NCI-H748 (cell line): ENCODE measurements at regions not wholly inside any gene's neighbourhood (a gene's known extent, or its start where the extent isn't known, plus 50 kb on each side); places are given as distances from the start of the nearest gene placed in this dataset.
"Not testable (repeated sequence)": the region's sequence is repeated elsewhere in the genome, so short reads cannot be mapped to it uniquely, and the experiment has no call there.

ENCODE experiments used
- DNase-seq: peaks from one replicate; lab custom pipeline; 2025; ENCODE audit not compliant: unreplicated experiment; lab: John Stamatoyannopoulos, UW

DNA sequence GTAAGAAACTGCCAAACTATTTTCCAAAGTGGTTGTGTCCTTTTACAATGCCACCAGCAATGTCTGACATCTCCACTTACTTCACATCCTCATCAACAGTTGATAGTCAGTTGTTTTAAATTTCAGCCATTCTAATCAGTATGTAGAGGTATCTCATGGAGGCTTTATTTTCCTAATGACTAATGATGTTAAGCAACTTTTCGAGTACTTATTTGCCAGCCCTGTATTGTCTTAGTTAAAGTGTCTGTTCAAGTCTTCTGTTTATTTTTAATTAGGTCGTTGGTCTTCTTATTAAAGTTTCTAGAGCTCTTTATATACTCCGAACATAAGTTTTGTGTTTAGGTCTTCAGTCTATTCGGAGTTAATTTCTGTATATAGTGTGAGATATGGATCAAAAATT is 54.9 kb upstream of the NBPF12 start:
- DNase-seq: not testable (repeated sequence)

DNA sequence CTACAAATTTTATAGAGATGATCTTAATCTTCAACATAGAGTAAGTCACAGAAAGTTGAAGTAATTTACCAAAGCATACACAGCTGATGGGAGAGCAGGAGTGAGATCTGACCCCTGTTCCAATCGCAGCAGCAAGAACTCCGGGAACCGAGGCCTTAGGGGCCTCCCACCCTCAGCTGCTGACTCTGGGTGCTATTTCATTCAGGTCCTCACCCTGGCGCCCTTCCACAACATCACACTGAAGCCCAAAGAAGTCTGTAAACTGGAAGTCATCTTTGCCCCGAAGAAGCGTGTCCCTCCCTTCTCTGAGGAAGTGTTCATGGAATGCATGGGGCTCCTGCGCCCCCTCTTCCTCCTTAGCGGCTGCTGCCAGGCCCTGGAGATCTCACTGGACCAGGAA is 57.0 kb upstream of the NBPF12 start:
- DNase-seq: not testable (repeated sequence)

DNA sequence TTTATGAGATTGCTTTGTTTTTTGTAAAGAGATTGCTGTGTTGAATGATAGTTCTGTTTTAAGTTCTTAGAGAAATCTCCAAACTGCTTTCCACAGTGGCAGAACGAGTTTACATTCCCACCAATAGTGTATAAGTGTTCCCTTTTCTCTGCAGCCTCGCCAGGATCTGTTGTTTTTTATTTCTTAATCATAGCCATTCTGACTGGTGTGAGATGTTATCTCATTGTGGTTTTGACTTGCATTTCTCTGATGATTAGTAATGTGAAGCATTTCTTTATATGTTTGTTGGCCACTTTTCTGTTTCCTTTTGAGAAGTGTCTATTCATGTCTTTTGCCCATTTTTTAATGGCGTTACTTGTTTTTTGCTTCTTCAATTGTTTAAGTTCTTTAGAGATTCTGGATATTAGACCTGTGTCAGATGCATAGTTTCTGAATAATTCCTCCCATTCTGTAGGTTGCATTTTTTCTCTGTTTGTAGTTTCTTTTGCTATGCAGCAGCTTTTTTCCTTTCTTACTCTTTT is 74.3 kb upstream of the NBPF12 start:
- not testable (repeated sequence) for DNase-seq

DNA sequence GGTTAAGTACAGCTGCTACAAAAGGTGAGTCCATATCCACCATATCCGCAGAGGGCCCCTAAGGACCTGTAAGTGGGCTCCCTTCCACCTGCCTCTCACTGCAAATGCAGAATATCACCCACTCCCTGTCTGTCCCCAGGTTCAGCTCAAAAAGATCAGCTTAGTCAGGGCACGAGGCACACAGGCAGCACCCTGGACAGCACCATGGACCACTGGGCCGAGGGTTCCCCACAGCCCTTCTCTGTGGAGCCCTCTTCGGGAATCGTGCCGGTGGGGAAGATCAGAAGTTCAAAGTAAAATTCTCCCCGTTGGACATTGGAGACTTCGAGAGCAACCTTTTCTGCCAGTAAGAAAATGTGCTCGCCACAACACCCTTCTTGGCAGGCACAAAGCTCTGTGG is 85.0 kb upstream of the NBPF12 start:
- DNase-seq: not testable (repeated sequence)

DNA sequence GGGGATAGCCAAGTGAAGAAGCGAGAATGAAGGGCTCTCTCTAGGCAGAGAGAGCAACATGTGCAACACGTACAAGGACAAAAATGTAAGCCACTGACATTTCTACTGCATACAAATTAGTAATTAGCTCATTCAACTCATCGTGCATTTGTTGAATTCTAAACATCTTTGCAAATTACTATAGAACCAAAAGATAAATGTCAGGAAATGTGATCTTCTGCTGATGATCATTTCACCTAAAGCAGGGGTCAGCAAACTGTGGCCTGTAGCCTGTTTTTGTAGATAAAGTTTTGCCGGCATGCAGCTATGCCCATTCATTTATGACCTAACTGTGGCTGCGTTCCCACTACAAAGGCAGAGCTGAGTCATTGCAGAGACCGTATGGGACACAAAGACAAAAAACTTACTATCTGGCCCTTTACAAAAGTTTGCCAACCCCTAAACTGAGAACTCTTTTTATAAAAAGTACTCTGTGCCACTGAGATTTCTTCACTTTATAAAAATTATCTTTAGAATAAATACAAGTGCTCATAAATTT is 87.7 kb upstream of the NBPF12 start:
- DNase-seq: not testable (repeated sequence)

DNA sequence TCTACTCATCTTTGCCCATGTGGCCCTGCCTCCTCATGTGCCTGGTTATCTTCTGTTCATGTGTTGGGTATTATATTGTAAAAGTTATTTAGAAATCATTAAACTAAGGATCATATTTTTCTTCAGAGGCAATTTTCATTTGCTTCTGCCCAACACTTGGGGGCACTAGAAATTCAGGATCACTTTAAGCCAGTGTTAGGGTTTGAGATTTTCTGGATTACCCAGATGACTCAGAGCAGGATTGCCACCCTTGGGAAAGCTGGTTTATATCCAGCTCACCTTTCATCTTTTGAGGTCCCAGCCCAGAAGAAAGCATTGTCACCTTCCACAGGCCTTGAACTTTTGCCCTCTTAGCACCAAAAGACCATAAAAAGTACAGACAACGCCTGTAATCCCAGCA is 99.4 kb upstream of the NBPF12 start:
- not testable (repeated sequence) for DNase-seq

DNA sequence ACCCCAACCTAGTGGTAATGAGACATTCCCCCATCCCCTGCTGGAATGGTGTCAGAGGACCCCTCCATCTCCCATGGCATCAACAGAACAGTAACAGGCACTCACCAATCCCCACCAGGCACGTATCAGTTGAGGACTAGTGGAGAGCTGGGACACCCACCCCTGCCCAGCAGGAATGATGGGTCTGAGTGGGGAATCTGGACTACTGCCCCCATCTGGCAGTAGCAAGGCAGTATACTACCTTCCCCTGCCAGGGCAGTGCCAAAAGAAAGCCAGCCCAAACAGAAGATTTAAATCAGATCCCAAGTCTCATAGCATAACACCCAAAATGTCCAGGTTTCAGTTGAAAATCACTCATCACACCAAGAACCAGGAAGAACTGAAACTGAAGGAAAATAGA is 111.2 kb upstream of the NBPF12 start:
- not testable (repeated sequence) for DNase-seq

DNA sequence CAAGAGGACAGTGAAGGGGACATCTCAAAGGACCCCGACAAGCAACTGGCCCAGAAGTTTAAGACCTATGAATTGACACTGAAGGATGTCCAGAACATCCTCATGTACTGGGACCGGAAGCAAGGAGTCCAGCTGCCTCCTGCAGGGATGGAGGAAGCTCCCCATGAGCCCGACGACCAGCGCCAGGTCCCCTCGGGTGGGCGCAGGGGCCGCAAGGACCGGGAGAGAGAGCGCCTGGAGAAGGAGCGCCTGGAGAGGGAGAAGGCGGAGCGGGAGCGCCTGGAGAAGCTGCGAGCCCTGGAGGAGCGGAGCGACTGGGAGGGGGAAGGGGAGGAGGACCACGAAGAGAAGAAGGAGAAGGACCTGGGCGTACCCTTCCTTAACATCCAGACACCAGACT is 143.9 kb upstream of the NBPF12 start:
- DNase-seq: not testable (repeated sequence)

DNA sequence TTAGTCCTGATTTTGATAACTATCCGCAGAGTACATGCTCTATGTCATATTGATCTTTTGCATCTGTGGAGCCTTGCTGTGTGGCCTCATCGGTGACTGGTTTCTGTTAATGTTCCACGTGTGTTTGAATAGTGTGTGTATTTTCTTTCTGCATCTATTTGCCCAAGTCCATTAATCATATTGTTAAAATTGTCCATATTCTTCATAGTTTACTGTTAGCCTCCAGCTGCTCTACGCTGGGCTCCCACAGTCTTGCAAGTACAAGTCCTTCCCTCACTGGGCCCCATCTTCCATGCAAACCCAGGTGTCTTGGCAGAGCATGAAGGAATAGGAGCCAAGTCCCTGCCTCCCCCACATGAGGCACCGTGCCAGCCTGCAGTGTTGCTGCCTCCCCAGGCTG is 145.4 kb upstream of the NBPF12 start:
- DNase-seq: not testable (repeated sequence)

DNA sequence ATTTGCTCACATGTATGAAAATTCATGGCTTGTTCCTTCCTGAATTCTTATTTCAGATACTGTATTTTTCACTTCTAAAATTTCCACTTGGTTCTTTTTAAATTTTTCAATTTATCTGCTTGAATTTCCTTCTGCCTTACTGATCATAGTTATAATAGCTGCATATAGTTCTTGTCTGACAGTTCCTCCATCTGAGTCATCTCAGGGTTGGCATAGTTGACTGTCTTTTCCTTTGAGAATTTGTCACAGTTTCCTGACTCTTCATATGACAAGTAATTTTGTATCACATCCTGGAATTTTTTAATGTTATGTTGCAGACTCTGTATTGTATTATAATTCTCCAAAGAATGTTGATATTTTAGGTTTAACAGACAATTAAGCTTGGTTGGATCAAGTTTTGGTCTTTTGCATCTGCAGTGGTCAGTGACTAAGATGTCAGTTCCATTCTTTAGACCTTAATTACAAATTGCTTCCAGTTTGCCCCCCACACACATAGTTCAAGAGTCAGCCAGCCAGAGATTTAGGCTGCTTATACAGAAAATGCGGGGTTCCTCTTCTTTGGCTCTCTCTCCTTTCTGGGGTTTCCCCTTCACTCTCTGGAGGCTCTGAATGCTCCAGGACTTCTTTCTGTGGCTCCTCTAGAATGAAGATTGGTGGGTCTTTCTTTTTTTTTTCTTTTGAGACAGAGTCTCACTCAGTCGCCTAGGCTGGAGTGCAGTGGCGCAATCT is 153.7 kb upstream of the NBPF12 start:
- DNase-seq: not testable (repeated sequence)

DNA sequence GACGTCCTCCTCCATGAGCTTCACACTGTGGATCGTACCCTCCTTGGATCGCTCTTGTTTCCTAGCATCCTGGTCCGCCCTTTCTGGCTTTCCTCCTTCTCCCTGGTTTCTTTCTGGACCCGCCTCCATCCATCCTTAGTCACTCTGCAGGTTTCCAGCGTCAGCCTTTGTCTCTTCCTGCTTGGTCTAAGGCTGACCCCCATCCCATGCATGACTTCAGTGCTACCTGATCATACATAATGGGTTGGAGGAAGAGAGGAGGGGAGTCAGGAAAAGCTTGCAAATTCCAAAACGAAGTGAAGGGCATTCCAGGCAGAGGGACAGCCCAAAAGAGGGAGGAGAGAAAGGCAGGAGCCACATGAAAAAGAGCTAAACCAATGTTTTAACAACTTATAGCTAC is 156.9 kb upstream of the NBPF12 start:
- DNase-seq: not testable (repeated sequence)

DNA sequence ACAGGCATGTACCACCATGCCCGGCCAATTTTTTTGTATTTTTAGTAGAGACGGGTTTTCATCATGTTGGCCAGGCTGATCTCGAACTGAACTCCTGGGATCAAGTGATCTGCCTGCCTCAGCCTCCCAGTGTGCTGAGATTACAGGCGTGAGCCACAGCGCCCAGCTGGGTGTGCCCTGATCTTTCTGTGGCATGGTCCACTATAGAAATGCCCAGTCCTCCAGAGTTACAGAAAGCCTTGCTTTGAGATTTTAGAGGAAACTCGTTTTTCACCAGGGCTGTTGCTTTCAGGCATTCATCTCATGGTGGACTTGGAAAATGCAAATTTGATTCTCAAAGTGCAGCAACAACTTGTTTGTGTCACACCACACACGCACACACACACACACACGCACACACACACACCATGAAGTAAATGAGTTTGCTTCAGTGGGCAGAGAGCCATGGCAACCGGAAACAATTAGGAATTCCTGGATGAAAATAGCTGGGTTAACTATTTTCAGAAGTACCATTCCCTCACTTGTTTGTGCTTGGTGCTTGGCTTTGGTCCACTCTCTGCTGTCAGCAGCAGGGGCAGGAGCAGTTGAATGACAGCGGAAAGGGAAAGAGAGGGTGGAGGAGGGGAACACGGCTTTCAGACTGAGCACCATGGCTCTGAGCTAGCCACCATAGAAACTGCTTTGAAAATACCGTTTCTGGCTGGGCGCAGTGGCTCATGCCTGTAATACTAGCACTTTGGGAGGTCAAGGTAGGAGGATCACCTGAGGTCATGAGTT is 160.1 kb upstream of the NBPF12 start:
- DNase-seq: peak; percentile 16

DNA sequence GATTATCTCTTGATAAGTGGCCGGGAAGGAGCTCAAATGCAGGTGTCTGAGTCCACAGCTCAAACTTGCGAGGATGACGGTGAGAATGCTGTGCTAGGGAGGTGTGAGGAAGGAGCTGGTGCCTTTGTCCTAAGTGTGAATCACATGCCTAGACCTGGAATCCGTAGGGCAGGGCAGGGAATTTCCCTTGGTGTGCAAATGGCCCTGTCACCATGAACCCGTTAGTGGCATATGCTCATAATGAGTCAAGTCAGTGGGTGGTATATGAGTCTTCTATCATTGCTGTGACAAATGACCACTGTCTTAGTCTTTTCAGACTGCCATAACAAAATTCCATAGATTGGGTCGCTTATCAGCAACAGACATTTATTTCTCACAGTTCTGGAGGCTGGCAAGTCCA is 163.1 kb upstream of the NBPF12 start:
- not testable (repeated sequence) for DNase-seq

DNA sequence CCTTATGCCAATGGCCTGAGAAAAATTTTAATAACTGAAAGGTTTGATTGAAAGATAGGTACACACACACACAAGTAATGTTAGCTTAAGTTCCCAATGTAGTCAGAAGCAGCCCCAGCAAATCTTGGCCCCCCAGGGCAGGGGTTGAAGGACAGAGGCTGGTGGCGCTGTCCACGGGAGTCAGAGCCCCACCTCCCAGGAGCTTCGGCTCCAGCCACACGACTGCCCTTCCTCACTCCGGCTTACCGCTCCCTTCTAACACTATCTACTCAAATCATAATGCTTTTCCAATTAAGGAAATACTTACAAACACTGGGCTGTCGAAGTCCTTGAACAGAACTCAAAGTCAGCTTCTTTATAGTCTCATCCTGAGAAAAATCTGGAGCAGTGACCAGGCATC is 163.9 kb upstream of the NBPF12 start:
- not testable (repeated sequence) for DNase-seq

DNA sequence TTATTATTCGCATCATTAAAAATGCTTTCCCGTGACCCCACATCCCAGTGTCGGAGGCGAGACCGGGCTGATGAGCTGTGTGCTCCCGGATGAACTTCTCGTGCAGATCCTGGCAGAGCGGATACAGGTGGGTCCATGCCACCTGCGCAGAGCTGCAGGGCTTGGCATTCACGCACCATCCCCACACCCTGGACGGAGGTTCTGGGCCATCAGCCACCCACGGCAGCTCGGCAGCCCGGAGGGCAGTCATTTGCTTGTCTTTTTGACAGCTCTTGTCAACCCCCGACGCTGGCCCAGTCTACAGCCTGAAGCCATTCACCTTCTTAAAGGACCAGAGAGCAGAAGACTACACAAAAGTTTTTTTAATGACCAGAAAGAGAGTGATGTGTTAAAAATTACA is 166.7 kb upstream of the NBPF12 start:
- not testable (repeated sequence) for DNase-seq

DNA sequence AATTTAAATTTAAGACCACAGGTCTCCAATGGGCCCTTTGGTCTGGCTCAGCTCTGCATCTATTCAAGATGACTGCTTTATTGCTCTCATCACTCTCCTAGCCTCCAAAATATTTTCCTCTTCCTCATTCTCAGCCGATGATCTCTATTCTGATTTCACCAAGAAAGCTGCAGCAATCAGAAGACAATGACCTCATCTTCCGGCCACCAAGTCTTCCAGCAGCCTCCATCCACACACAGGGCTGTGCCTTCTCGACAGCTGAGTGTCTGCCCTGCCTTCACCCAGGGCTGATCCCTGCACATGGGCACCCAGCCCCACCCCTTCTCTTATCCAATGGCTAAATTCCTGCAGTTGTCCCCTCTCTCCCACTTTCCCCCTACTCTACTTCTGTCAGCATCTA is 167.1 kb upstream of the NBPF12 start:
- DNase-seq: not testable (repeated sequence)

DNA sequence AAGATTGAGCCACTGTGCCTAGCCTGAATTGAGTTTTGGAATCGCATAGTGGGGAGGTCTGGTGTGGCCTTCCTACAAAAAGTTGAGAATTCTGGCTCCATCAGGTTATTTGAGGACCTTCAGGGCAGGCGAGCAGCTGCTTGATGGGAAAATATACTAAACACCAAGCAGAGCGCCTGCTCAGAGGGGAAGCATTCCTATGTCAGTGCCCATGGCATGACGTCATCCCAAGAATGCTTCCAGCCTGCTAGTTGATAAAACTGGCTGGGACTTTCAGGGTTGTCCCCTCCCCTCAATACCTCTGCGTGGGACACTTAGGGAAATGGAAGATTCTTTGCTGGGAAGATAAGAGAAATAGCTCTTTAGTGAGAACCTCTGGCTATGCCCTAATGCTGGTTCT is 174.9 kb upstream of the NBPF12 start:
- not testable (repeated sequence) for DNase-seq

DNA sequence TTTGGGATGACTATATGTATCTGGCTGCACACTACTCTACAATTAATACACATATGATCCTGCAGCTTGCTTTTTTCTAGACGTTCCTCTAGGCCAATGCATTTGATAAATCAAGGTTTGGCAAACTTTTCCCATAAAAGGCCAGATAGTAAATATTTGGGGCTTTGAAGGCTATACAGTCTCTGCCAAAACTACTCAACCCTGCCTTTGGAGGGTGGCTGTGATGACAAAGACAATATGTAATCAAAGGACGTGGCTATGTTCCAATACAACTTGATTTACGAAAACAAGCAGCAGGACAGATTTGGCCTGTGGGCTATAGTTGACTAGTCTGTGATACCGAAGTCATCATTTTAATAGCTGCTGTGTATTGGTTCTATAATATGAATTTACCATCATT is 181.3 kb upstream of the NBPF12 start:
- not testable (repeated sequence) for DNase-seq

DNA sequence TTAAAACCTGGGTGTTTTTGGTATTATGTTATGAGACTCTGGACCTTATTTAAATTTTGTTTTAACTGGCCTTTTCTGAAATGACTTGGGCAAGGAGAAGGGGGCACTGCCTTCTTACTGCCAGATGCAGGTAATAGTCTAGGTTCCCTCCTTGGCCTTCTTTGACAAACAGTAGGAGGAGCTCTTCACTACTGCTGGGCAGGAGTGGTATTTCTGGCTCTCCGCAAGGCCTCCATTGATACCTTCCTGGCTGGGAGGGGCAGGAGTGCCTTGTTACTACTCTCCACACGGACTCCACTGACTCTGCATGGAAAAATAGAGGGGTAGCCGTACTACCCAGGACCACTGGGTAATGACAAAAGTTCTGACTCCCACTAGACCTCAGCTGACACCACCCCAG is 189.4 kb upstream of the NBPF12 start:
- DNase-seq: not testable (repeated sequence)

DNA sequence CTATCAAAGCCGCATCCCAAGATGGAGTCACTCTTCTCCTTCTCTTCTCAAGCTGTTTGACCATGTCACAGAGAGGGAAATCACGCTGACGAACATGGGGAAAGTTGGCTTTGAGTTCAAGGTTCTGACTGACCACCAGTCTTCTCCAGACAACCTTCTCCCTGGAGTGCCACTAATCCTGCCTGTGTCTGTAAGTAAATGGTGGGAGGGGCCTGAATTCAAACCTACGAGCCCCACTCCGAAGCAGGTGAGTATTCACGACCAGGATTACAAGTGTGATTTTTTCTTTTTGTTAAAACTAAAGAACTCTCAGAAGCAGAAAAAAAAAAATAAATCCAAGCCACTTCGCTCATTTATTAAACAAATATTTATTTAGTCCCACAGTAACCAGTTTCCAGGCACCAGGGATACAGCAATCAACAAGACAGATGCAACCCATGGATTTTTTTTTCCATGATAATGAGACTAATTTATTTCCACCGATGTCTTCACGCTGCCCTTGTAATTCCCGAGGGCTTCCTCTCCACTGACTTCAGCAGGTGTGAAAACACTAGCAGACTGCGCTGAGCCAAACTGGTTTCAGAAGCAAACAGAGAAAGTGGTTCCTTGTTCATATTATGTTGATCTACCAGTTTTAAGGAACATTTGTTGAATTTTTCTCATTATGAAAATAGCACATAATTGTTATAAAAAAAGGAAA is 206.0 kb upstream of the NBPF12 start:
- DNase-seq: peak; percentile 85

DNA sequence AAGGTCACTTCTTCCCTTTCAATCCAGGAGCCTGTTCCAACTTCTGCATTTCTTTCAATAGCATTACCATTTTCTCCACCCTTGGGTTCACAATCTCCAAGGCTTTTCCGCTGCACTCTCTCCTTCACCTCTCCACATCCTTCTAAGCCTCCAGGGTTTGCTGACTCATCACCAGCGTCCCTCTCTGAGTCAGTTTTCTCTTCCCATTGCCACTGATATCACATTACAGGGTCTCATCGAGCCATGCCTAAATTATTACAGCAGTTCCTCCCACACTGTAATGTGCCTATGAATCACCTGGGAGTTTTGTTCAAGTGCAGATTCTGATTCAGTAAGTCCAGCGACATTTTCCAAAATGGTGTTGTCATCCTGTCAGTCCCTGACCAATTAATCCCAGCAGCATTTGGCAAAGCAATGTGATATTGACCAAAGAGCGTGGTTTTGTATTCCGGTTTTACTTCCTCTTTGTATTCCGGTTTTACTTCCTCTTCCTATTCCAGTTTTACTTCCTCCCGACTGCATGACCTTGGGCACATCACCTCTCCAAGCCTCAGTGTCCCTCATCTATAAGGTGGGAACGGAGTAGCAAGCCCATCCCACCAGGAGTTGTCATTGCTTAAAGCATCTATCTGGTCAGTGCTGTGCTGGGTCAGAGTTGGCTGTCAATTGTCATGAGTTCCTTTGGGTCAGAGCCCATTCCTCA is 208.3 kb upstream of the NBPF12 start:
- not testable (repeated sequence) for DNase-seq
